Ecto neural progenitor cell (in vitro differentiated cells): ENCODE measurements at regions not wholly inside any gene's neighbourhood (a gene's known extent, or its start where the extent isn't known, plus 50 kb on each side); places are given as distances from the start of the nearest gene placed in this dataset.
"Not testable (repeated sequence)": the region's sequence is repeated elsewhere in the genome, so short reads cannot be mapped to it uniquely, and the experiment has no call there.

Experiments
- DNase-seq: peaks from one replicate; pipeline ENCODE4 v3.0.0-alpha.2; 2018; ENCODE audit warnings: low spot score

GRCh38 chr22:23500508-23501260, 79.4 kb downstream of the IGLL1 start:
- no peak for DNase-seq

GRCh38 chr22:23499845-23500500, 80.1 kb downstream of the IGLL1 start:
- DNase-seq: no peak

GRCh38 chr22:23498811-23499798, 81.0 kb downstream of the IGLL1 start:
- no peak for DNase-seq

GRCh38 chr22:23497889-23498288, 82.2 kb downstream of the IGLL1 start:
- DNase-seq: not testable (repeated sequence)

GRCh38 chr22:23497016-23497885, 82.8 kb downstream of the IGLL1 start:
- DNase-seq: no peak

- no peak for DNase-seq
Observed at GRCh38 chr22:23496445-23496833, 83.7 kb downstream of the IGLL1 start.

GRCh38 chr22:23495614-23496444, 84.3 kb downstream of the IGLL1 start:
- DNase-seq: no peak

GRCh38 chr22:23494930-23495266, 85.2 kb downstream of the IGLL1 start:
- DNase-seq: no peak

- DNase-seq: no peak
Observed at GRCh38 chr22:23485490-23485889, 94.6 kb downstream of the IGLL1 start.

- DNase-seq: no peak
Observed at GRCh38 chr22:23484651-23485050, 95.4 kb downstream of the IGLL1 start.

GRCh38 chr22:23481369-23481768, 98.7 kb downstream of the IGLL1 start:
- DNase-seq: no peak

- no peak for DNase-seq
Observed at GRCh38 chr22:23478175-23478574, 101.9 kb downstream of the IGLL1 start.

GRCh38 chr22:23474531-23474930, 105.6 kb downstream of the IGLL1 start:
- DNase-seq: not testable (repeated sequence)

GRCh38 chr22:23473901-23474300, 106.2 kb downstream of the IGLL1 start:
- no peak for DNase-seq

GRCh38 chr22:23472376-23472775, 107.7 kb downstream of the IGLL1 start:
- DNase-seq: not testable (repeated sequence)

GRCh38 chr22:23471698-23472097, 108.4 kb downstream of the IGLL1 start:
- no peak for DNase-seq

GRCh38 chr22:23470811-23471389, 109.2 kb downstream of the IGLL1 start:
- no peak for DNase-seq

- DNase-seq: no peak
Observed at GRCh38 chr22:23467721-23468294, 112.3 kb downstream of the IGLL1 start.

- no peak for DNase-seq
Observed at GRCh38 chr22:23466351-23466750, 113.7 kb downstream of the IGLL1 start.

- DNase-seq: not testable (repeated sequence)
Observed at GRCh38 chr22:23464796-23465195, 115.3 kb downstream of the IGLL1 start.
